ENCODE measurements at regions not wholly inside any gene's neighbourhood (a gene's known extent, or its start where the extent isn't known, plus 50 kb on each side); places are given as distances from the start of the nearest gene placed in this dataset.

DNA sequence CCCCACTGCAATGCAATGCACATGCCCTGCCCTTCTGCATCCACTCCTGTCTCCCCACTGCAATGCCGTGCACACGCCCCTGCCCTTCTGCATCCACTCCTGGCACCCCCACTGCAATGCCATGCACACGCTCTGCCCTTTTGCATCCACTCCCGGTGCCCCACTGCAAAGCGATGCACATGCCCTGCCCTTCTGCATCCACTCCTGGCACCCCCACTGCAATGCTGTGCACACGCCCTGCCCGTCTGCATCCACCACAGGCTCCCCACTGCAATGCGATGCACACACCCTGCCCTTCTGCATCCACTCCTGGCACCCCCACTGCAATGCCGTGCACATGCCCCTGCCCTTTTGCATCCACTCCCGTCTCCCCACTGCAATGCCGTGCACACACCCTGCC lies 98.1 kb downstream of the KCTD15 start:
- WGBS = 81% methylated on average over 11 of the region's 11 CpGs
- Histone ChIP-seq H3K27me3 (ENCODE audit: control insufficient read depth in 4 of 4, insufficient read depth in 4 of 4, low read length in 3 of 4) (no peaks in the 10 kb centered on the region), H3K27ac (ENCODE audit: low read depth in 1 of 2, low read length in 2 of 2) (no peak overlapping the region), H3K4me1 (ENCODE audit: control insufficient read depth in 4 of 4, insufficient read depth in 4 of 4, low read length in 3 of 4) (no peaks in the 10 kb centered on the region), H3K36me3 (ENCODE audit: control insufficient read depth in 4 of 4, insufficient read depth in 3 of 4, low read depth in 1 of 4, low read length in 3 of 4) (no peaks in the 10 kb centered on the region), H3K4me3 (ENCODE audit: low read depth in 1 of 3, low read length in 3 of 3) (no peak overlapping the region), H3K9me3 (ENCODE audit: control insufficient read depth in 4 of 4, low read length in 3 of 4) (peaks cover 0 to 12% (median 3%) of the 10 kb centered on the region in 4 donors), H3K9ac (ENCODE audit: low read depth in 1 of 2, low read length in 2 of 2) (no peak overlapping the region)
- no peak for DNase-seq (ENCODE audit: low spot score)
- TF ChIP-seq JUND (IDR thresholded peaks at IDR 0.05) (no peak), FOXA2 (IDR thresholded peaks at IDR 0.05) (no peak), SP1 (IDR thresholded peaks at IDR 0.05) (no peak), NR2F2 (IDR thresholded peaks at IDR 0.05) (no peak), HNF4G (IDR thresholded peaks at IDR 0.05) (no peak), GABPA (IDR thresholded peaks at IDR 0.05 in 1 of 2, conservative IDR thresholded peaks at IDR 0.05 in 1 of 2) (no peak), TAF1 (conservative IDR thresholded peaks at IDR 0.05) (no peak)
- TF ChIP-seq, protein P1, sequence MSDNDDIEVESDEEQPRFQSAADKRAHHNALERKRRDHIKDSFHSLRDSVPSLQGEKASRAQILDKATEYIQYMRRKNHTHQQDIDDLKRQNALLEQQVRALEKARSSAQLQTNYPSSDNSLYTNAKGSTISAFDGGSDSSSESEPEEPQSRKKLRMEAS (IDR thresholded peaks at IDR 0.05) = no peak
- TF ChIP-seq, protein P2, sequence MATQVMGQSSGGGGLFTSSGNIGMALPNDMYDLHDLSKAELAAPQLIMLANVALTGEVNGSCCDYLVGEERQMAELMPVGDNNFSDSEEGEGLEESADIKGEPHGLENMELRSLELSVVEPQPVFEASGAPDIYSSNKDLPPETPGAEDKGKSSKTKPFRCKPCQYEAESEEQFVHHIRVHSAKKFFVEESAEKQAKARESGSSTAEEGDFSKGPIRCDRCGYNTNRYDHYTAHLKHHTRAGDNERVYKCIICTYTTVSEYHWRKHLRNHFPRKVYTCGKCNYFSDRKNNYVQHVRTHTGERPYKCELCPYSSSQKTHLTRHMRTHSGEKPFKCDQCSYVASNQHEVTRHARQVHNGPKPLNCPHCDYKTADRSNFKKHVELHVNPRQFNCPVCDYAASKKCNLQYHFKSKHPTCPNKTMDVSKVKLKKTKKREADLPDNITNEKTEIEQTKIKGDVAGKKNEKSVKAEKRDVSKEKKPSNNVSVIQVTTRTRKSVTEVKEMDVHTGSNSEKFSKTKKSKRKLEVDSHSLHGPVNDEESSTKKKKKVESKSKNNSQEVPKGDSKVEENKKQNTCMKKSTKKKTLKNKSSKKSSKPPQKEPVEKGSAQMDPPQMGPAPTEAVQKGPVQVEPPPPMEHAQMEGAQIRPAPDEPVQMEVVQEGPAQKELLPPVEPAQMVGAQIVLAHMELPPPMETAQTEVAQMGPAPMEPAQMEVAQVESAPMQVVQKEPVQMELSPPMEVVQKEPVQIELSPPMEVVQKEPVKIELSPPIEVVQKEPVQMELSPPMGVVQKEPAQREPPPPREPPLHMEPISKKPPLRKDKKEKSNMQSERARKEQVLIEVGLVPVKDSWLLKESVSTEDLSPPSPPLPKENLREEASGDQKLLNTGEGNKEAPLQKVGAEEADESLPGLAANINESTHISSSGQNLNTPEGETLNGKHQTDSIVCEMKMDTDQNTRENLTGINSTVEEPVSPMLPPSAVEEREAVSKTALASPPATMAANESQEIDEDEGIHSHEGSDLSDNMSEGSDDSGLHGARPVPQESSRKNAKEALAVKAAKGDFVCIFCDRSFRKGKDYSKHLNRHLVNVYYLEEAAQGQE (IDR thresholded peaks at IDR 0.05) = no peak
- TF ChIP-seq, protein P3, sequence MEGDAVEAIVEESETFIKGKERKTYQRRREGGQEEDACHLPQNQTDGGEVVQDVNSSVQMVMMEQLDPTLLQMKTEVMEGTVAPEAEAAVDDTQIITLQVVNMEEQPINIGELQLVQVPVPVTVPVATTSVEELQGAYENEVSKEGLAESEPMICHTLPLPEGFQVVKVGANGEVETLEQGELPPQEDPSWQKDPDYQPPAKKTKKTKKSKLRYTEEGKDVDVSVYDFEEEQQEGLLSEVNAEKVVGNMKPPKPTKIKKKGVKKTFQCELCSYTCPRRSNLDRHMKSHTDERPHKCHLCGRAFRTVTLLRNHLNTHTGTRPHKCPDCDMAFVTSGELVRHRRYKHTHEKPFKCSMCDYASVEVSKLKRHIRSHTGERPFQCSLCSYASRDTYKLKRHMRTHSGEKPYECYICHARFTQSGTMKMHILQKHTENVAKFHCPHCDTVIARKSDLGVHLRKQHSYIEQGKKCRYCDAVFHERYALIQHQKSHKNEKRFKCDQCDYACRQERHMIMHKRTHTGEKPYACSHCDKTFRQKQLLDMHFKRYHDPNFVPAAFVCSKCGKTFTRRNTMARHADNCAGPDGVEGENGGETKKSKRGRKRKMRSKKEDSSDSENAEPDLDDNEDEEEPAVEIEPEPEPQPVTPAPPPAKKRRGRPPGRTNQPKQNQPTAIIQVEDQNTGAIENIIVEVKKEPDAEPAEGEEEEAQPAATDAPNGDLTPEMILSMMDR (IDR thresholded peaks at IDR 0.05; ENCODE audit: low read depth, low read length, missing input control) = no peak
- TF ChIP-seq, protein P4, sequence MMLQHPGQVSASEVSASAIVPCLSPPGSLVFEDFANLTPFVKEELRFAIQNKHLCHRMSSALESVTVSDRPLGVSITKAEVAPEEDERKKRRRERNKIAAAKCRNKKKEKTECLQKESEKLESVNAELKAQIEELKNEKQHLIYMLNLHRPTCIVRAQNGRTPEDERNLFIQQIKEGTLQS (IDR thresholded peaks at IDR 0.05) = no peak

DNA sequence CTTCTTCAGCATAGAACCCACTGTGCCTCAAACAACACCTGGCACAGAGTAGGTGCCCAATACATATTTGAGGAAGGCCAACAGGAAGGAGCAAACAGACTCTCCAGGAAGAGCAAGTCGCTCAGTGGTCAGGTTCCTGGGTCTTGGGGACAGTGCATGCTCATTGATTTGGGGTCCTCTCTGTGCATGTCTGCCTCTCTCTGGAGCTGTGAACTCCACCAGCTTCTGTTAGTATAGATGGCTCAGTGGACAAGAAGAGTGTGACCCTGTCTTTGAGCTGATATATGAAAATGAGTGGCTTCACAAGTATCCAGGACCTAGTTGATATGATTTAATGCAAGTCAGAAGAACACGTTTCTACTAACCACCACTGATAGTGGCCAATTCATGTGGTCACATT lies 98.7 kb downstream of the KCTD15 start:
- WGBS = 54% methylated on average over 2 of the region's 2 CpGs
- Histone ChIP-seq H3K27ac (ENCODE audit: low read depth in 1 of 2, low read length in 2 of 2) (no peak overlapping the region), H3K4me3 (ENCODE audit: low read depth in 1 of 3, low read length in 3 of 3) (no peak overlapping the region), H3K4me1 (ENCODE audit: control insufficient read depth in 4 of 4, insufficient read depth in 4 of 4, low read length in 3 of 4) (peaks cover 0 to 3% (median 1%) of the 10 kb centered on the region in 4 donors), H3K27me3 (ENCODE audit: control insufficient read depth in 4 of 4, insufficient read depth in 4 of 4, low read length in 3 of 4) (no peaks in the 10 kb centered on the region), H3K9ac (ENCODE audit: low read depth in 1 of 2, low read length in 2 of 2) (no peak overlapping the region), H3K9me3 (ENCODE audit: control insufficient read depth in 4 of 4, low read length in 3 of 4) (peaks cover 0 to 12% (median 3%) of the 10 kb centered on the region in 4 donors), H3K36me3 (ENCODE audit: control insufficient read depth in 4 of 4, insufficient read depth in 3 of 4, low read depth in 1 of 4, low read length in 3 of 4) (no peaks in the 10 kb centered on the region)
- TF ChIP-seq SP1 (IDR thresholded peaks at IDR 0.05) (no peak), HNF4G (IDR thresholded peaks at IDR 0.05) (no peak), EGR1 (IDR thresholded peaks at IDR 0.05; ENCODE audit: low read depth in 2 of 2) (no peak)
- no peak for DNase-seq (ENCODE audit: low spot score)

DNA sequence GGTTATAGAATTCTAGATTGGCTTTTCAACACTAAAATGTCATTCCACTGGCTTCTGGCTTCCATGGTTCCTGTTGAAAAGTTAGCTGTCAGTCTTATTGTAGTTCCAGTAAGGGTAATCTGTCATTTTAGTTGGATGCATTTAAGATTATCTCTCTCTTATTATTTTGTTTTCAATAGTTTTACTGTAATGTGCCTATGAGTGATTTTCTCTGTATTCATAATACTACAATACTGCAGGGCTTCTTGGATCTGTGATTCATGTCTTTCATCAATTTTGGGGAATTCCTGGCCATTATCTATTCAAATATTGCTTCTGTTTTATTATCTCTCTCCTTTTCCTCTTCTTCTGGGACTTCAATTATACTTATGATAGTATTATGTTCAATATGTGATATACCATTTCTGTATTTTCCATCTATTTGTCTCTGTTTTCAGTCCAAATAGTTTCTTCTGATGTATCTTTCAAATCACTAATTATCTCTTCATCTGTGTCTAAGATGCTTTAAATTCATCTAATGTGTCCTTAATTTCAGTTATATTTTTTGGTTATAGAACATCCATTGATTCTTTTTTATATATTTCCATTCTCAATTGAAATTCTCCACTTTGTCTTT lies 101.5 kb downstream of the KCTD15 start:
- no peak overlapping the region for H3K4me3 ChIP-seq (ENCODE audit: low read depth in 1 of 3, low read length in 3 of 3)
- DNase-seq (ENCODE audit: low spot score) = no peak
- H3K36me3 ChIP-seq (ENCODE audit: control insufficient read depth in 4 of 4, insufficient read depth in 3 of 4, low read depth in 1 of 4, low read length in 3 of 4) = no peaks in the 10 kb centered on the region
- no peak overlapping the region for H3K27ac ChIP-seq (ENCODE audit: low read depth in 1 of 2, low read length in 2 of 2)
- peaks cover 1 to 13% (median 10%) of the 10 kb centered on the region in 4 donors for H3K4me1 ChIP-seq (ENCODE audit: control insufficient read depth in 4 of 4, insufficient read depth in 4 of 4, low read length in 3 of 4)
- peaks cover 0 to 12% (median 3%) of the 10 kb centered on the region in 4 donors for H3K9me3 ChIP-seq (ENCODE audit: control insufficient read depth in 4 of 4, low read length in 3 of 4)
- no peaks in the 10 kb centered on the region for H3K27me3 ChIP-seq (ENCODE audit: control insufficient read depth in 4 of 4, insufficient read depth in 4 of 4, low read length in 3 of 4)
- no peak overlapping the region for H3K9ac ChIP-seq (ENCODE audit: low read depth in 1 of 2, low read length in 2 of 2)
- TF ChIP-seq TAF1 (conservative IDR thresholded peaks at IDR 0.05) (no peak), JUND (IDR thresholded peaks at IDR 0.05) (no peak), NR2F2 (IDR thresholded peaks at IDR 0.05) (no peak), FOXA1 (IDR thresholded peaks at IDR 0.05) (no peak), HNF4G (IDR thresholded peaks at IDR 0.05) (no peak), RXRA (IDR thresholded peaks at IDR 0.05) (no peak), SP1 (IDR thresholded peaks at IDR 0.05) (no peak)
- TF ChIP-seq, protein P1 (IDR thresholded peaks at IDR 0.05) = no peak
- TF ChIP-seq, protein P2 (IDR thresholded peaks at IDR 0.05) = no peak
- TF ChIP-seq, protein P5, sequence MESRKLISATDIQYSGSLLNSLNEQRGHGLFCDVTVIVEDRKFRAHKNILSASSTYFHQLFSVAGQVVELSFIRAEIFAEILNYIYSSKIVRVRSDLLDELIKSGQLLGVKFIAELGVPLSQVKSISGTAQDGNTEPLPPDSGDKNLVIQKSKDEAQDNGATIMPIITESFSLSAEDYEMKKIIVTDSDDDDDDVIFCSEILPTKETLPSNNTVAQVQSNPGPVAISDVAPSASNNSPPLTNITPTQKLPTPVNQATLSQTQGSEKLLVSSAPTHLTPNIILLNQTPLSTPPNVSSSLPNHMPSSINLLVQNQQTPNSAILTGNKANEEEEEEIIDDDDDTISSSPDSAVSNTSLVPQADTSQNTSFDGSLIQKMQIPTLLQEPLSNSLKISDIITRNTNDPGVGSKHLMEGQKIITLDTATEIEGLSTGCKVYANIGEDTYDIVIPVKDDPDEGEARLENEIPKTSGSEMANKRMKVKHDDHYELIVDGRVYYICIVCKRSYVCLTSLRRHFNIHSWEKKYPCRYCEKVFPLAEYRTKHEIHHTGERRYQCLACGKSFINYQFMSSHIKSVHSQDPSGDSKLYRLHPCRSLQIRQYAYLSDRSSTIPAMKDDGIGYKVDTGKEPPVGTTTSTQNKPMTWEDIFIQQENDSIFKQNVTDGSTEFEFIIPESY (IDR thresholded peaks at IDR 0.05) = no peak

All from liver (tissue), 8 donors.